Common myeloid progenitor, CD34-positive (primary cell): ENCODE measurements at regions not wholly inside any gene's neighbourhood (a gene's known extent, or its start where the extent isn't known, plus 50 kb on each side); places are given as distances from the start of the nearest gene placed in this dataset.

Experiments
- CTCF ChIA-PET: fragments of 350-600 bp; sonication (Branson Sonifier 250); formaldehyde crosslinking; loops from one replicate; lab custom pipeline; 2021; ENCODE audit warnings: antibody characterized with exemption; lab: Charles Lee
- POLR2A ChIA-PET: fragments of 350-600 bp; sonication (Branson Sonifier 250); formaldehyde crosslinking; loops from one replicate; lab custom pipeline; 2021; ENCODE audit warnings: antibody characterized with exemption; lab: Charles Lee
- DNase-seq, 3 donors: peaks; one replicate each; pipeline versions ENCODE4 v3.0.0 to v3.0.0-alpha.2; 2013
- H3K27ac ChIP-seq, 2 experiments: 1 replicate in 1 of 2; 2 replicates in 1 of 2; pipeline ENCODE4 v1.7.0; 2013; ENCODE audit warnings: inconsistent platforms in 2 of 2, low read length in 2 of 2, mild to moderate bottlenecking in 2 of 2, low read depth in 1 of 2, moderate library complexity in 1 of 2; ENCODE audit not compliant: severe bottlenecking in 2 of 2, insufficient read depth in 1 of 2, poor library complexity in 1 of 2
- H3K27me3 ChIP-seq, 5 experiments: replicated peaks in 2 of 5; 1 replicate in 3 of 5; 2 replicates in 2 of 5; pipeline versions ENCODE4 v1.6.1 to v1.7.0; 2013; ENCODE audit warnings: low read length in 4 of 5, mild to moderate bottlenecking in 2 of 5, moderate library complexity in 2 of 5, inconsistent platforms in 1 of 5; ENCODE audit not compliant: insufficient read depth in 5 of 5, control insufficient read depth in 4 of 5
- H3K36me3 ChIP-seq, 4 experiments: 1 replicate in 2 of 4; 2 replicates in 2 of 4; pipeline versions ENCODE4 v1.6.1 to v1.7.0; 2013; ENCODE audit warnings: low read length in 3 of 4, control low read depth in 1 of 4, mild to moderate bottlenecking in 1 of 4; ENCODE audit not compliant: control insufficient read depth in 4 of 4, insufficient read depth in 4 of 4
- H3K4me1 ChIP-seq, 4 experiments: 1 replicate in 3 of 4; 2 replicates in 1 of 4; pipeline versions ENCODE4 v1.6.1 to v1.7.1; 2013; ENCODE audit warnings: low read length in 3 of 4, mild to moderate bottlenecking in 3 of 4, control low read depth in 1 of 4, inconsistent platforms in 1 of 4, moderate library complexity in 1 of 4; ENCODE audit not compliant: control insufficient read depth in 4 of 4, insufficient read depth in 4 of 4; ENCODE audit errors: control extremely low read depth in 1 of 4
- H3K4me3 ChIP-seq, 7 experiments: 1 replicate in 4 of 7; 2 replicates in 3 of 7; pipeline versions ENCODE4 v1.5.1 to v1.7.0; 2013; ENCODE audit warnings: mild to moderate bottlenecking in 7 of 7, low read length in 6 of 7, moderate library complexity in 6 of 7, inconsistent platforms in 2 of 7, low read depth in 2 of 7, control low read depth in 1 of 7; ENCODE audit not compliant: insufficient read depth in 4 of 7, control insufficient read depth in 1 of 7; ENCODE audit errors: extremely low read depth in 1 of 7
- H3K9me3 ChIP-seq, 5 experiments: 1 replicate in 4 of 5; 2 replicates in 1 of 5; pipeline versions ENCODE4 v1.6.1 to v1.7.1; 2013; ENCODE audit warnings: low read length in 4 of 5, mild to moderate bottlenecking in 2 of 5, inconsistent platforms in 1 of 5, low read depth in 1 of 5, moderate library complexity in 1 of 5; ENCODE audit not compliant: control insufficient read depth in 4 of 5, insufficient read depth in 2 of 5; ENCODE audit errors: control extremely low read depth in 1 of 5
- WGBS: methylation state at CpG from one replicate; pipeline ENCODE4 v1.1.5; 2013; ENCODE audit not compliant: insufficient coverage; 5-methylcytosine and 5-hydroxymethylcytosine counted together

DNA sequence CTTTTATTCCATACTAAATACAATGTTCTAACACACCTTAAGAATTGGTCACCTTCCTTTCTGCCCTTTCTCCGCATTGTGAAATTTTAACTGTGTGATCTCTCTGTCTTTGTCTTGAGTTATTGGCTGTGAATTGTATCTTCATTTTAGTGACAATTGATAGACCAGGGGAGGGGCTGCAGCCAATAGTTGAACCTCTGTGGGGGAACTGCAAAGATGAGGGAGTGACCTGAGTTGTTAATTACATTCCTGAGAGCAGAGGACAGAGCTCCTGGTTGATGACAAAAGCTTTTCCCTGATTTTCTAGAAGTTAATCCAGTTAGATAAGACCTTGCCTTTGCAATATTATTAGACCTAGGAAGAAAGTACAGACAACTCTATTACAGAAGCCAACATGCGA lies 1535.7 kb downstream of the BRINP3 start:
- ChIA-PET POLR2A (no interaction called here), CTCF (interaction anchor here (1.5 kb wide), 1 partner anchor 1014 kb away, joined by 3 read pairs; no protein-coding TSS in a partner anchor)
- H3K27me3 ChIP-seq, result no peaks in the 10 kb centered on the region
- no peak overlapping the region for H3K27ac ChIP-seq
- no peak overlapping the region for H3K4me3 ChIP-seq
- H3K4me1 ChIP-seq, result no peaks in the 10 kb centered on the region
- DNase-seq, result no peak
- H3K9me3 ChIP-seq, result no peaks in the 10 kb centered on the region
- no CpG with 5 or more reads among the region's 2 CpGs for WGBS
- no peaks in the 10 kb centered on the region for H3K36me3 ChIP-seq

DNA sequence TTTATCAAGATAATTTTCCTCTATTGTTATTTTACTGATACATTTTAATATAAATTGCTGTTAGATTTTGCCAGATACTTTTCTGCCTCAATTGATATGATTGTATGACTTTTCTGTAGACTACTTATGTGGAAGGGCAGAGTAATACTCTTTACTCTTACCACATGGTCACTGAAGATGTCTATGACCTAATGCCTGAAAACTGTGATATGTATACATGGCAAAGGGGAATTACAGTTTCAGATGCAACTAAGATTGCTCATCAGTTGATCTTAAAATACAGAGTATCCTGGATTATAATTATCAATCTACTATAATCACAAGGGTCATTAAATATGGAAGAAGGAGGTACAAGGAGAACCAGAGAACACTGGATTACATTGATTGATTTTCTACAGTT lies 1528.0 kb downstream of the BRINP3 start:
- H3K4me3 ChIP-seq, result no peak overlapping the region
- no peak for DNase-seq
- POLR2A ChIA-PET, result interaction anchor here (0.6 kb wide), 1 partner anchor 1109 kb away, joined by 3 read pairs; no protein-coding TSS in a partner anchor
- H3K4me1 ChIP-seq, result no peaks in the 10 kb centered on the region
- no peaks in the 10 kb centered on the region for H3K27me3 ChIP-seq
- H3K27ac ChIP-seq, result no peak overlapping the region
- H3K9me3 ChIP-seq, result no peaks in the 10 kb centered on the region
- no peaks in the 10 kb centered on the region for H3K36me3 ChIP-seq
- CTCF ChIA-PET, result no interaction called here

DNA sequence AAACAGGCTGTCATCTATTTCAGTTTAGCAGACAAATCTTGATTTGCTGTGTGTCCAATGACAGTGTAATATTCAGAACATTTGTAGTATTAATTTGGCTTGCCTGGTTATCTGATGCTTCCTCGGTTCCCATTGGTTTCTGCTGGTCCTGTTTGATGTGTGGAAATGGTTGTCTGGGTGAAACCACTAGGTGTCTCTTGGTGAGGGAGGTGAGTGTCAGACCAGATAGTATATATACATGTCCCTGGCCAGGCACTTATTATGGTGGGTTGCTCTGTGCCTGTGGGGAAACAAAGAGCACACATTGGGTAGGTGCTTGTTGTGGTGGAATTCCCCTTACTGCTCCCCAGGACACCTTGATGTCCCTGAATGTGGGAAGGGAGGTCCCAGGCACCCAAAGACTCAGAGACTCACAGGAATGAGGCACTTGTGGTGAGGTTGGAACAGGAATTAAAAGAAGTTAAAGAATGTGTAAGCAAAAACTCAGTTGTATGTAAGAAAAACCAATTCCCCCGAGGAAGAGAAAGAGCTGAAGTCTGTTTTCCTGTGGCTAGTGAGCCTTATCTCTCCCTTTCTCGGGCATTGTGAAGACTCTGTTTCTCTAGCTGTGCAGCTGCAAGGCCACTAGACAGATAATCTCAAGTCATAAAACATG lies 1519.1 kb downstream of the BRINP3 start:
- no peak overlapping the region for H3K27ac ChIP-seq
- ChIA-PET CTCF (no interaction called here), POLR2A (no interaction called here)
- DNase-seq, result no peak
- H3K27me3 ChIP-seq, result no peaks in the 10 kb centered on the region
- no peaks in the 10 kb centered on the region for H3K36me3 ChIP-seq
- H3K4me3 ChIP-seq, result no peak overlapping the region
- 83% methylated on average over 2 of the region's 3 CpGs for WGBS
- no peaks in the 10 kb centered on the region for H3K4me1 ChIP-seq
- H3K9me3 ChIP-seq, result peaks cover 0 to 2% (median 0%) of the 10 kb centered on the region in 5 experiments

DNA sequence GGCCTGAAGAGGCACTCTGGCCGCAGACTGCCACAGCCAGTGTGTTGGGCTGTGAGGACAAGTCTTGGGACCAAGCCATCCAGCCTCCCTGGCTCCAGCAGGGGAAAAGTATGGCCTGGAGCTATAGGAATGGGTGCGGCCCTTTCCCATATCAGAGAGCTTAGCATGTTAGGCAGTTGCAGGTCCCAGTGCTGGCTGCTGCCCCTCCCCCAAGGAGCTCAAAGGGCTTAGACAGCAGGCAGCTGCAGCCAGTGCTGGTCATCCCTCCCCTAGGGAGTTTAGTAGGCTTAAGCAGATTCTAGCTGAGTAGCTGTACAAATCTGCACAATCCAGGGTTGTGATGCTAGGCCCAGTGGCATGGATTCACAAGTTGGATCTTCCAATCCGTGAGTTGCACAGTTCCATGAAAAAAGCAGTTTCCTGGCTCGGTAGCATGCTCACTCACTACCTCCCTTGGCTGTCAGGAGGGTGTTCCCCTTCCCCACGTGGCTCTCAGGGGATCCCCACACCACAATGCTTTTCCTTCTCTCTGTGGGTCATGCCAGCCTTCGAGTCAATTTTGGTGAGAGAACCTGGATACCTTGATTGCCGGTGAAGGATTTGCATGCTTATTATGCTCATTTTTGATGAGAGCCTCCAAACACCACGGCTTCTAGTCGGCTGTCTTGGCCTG lies 1490.8 kb downstream of the BRINP3 start:
- Histone ChIP-seq H3K27me3 (no peaks in the 10 kb centered on the region), H3K27ac (no peak overlapping the region), H3K9me3 (peaks cover 0 to 2% (median 0%) of the 10 kb centered on the region in 5 experiments), H3K36me3 (no peaks in the 10 kb centered on the region), H3K4me1 (no peaks in the 10 kb centered on the region), H3K4me3 (no peak overlapping the region)
- DNase-seq, result no peak
- WGBS, result 73% methylated on average over 6 of the region's 9 CpGs
- CTCF ChIA-PET, result no interaction called here
- POLR2A ChIA-PET, result no interaction called here

DNA sequence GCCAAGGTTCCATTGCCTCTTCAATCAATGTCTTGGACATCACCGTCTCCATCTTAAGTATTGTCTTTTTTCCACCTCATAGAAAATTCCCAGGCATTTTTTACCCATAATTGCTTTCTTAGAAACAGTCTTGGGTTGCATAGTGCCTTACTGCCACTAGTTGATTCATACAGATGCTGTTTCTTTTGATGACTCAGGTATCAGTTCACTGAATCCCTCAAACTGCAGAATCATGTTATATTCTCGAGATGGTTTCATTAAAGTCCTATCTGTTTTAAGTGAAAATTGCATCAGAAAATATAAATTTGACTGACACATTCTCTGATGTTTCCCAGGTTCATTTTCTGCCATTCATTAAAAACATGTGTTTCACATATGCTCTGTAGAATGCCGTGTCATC lies 1489.1 kb downstream of the BRINP3 start:
- POLR2A ChIA-PET, result no interaction called here
- Histone ChIP-seq H3K9me3 (peaks cover 0 to 2% (median 0%) of the 10 kb centered on the region in 5 experiments), H3K36me3 (no peaks in the 10 kb centered on the region), H3K27ac (no peak overlapping the region), H3K4me3 (no peak overlapping the region), H3K4me1 (no peaks in the 10 kb centered on the region), H3K27me3 (no peaks in the 10 kb centered on the region)
- WGBS, result 100% methylated on average over 1 of the region's 3 CpGs
- CTCF ChIA-PET, result no interaction called here
- no peak for DNase-seq

DNA sequence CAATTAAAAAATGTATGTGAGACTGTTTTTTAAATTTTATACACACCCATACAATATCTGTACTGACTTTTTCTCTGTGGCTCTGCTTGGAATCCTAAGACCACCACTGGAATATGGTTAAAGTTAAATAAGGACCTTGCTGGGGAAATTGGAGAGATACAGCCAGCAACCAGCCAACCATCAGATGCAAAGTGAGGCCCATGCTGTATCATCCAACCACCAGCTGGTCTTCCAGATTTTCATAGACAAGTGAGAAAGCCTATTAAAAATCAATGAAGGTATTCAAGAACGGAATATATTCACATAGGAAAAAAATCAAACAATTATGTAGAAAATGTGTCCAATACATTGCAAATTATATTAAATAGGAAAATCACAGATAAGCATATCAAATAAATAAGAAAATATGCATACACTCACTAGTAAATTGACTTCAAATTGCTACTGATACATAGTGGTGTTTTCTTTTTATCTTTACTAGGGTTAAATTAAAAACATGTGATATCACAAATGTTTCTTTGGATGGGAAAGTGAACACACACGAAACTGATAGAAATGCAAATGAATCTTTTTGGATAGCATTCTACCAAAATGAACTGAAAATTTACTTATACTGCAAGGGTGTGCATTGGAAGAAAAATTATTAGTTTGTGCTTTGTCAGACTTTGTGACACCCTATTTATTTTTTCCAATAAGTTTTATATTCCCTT lies 1486.3 kb downstream of the BRINP3 start:
- Histone ChIP-seq H3K27ac (no peak overlapping the region), H3K4me1 (no peaks in the 10 kb centered on the region), H3K4me3 (no peak overlapping the region), H3K36me3 (no peaks in the 10 kb centered on the region), H3K9me3 (no peaks in the 10 kb centered on the region), H3K27me3 (no peaks in the 10 kb centered on the region)
- POLR2A ChIA-PET, result no interaction called here
- WGBS, result no CpG with 5 or more reads among the region's 2 CpGs
- CTCF ChIA-PET, result no interaction called here
- DNase-seq, result no peak

DNA sequence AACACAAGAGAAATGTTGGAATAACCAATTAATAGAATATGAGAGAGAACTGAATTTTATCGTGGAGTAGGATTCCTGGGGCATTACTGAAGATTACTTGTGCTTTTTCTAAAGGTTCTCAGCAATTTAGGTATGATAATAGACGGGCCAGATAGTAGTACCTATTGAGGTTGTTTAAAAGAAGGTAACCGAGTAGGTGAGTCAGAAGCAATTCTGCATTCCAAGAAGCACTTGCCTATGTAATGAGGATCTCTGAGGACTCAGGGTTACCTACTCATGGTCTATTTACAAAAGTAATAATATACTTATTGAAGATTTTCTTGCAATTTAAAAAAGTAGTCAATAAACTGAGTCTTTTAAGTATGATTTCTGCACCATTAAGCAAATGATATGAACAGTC lies 1469.8 kb downstream of the BRINP3 start:
- Histone ChIP-seq H3K4me3 (no peak overlapping the region), H3K36me3 (no peaks in the 10 kb centered on the region), H3K4me1 (no peaks in the 10 kb centered on the region), H3K27ac (no peak overlapping the region), H3K9me3 (no peaks in the 10 kb centered on the region), H3K27me3 (no peaks in the 10 kb centered on the region)
- ChIA-PET CTCF (no interaction called here), POLR2A (no interaction called here)
- DNase-seq, result no peak
- WGBS, result 80% methylated on average over 1 of the region's 3 CpGs
